Parathyroid adenoma (tissue), 2 donors: ENCODE measurements at regions not wholly inside any gene's neighbourhood (a gene's known extent, or its start where the extent isn't known, plus 50 kb on each side); places are given as distances from the start of the nearest gene placed in this dataset.

Experiments used
- H2AFZ ChIP-seq: fragments of 300-600 bp; sonication (generic); one replicate; pipeline ENCODE4 v1.7.0; 2017; ENCODE audit warnings: antibody characterized with exemption, mild to moderate bottlenecking
- H3K27ac ChIP-seq: fragments of 300-600 bp; sonication (generic); one replicate; pipeline ENCODE4 v1.7.0; 2017
- H3K27me3 ChIP-seq: fragments of 300-600 bp; sonication (generic); one replicate; pipeline ENCODE4 v1.7.0; 2017; ENCODE audit warnings: low read length; ENCODE audit not compliant: control insufficient read depth, insufficient read depth
- H3K36me3 ChIP-seq: fragments of 300-600 bp; sonication (generic); one replicate; pipeline ENCODE4 v1.7.0; 2017; ENCODE audit warnings: low read length; ENCODE audit not compliant: control insufficient read depth, insufficient read depth
- H3K4me1 ChIP-seq: fragments of 300-600 bp; sonication (generic); one replicate; pipeline ENCODE4 v1.7.0; 2017; ENCODE audit warnings: control low read depth
- H3K4me2 ChIP-seq: fragments of 300-600 bp; sonication (generic); one replicate; pipeline ENCODE4 v1.7.0; 2017; ENCODE audit warnings: low read length
- H3K4me3 ChIP-seq: fragments of 300-600 bp; sonication (generic); one replicate; pipeline ENCODE4 v1.7.0; 2017; ENCODE audit warnings: low read depth, low read length
- H3K79me2 ChIP-seq: fragments of 300-600 bp; sonication (generic); one replicate; pipeline ENCODE4 v1.7.0; 2017; ENCODE audit warnings: control low read depth
- H3K9ac ChIP-seq: fragments of 300-600 bp; sonication (generic); one replicate; pipeline ENCODE4 v1.7.0; 2017; ENCODE audit warnings: mild to moderate bottlenecking
- H3K9me3 ChIP-seq: fragments of 300-600 bp; sonication (generic); one replicate; pipeline ENCODE4 v1.7.0; 2017; ENCODE audit warnings: low read length; ENCODE audit not compliant: control insufficient read depth
- CTCF ChIP-seq: fragments of 300-600 bp; sonication (generic); IDR thresholded peaks from one replicate; pipeline ENCODE4 v1.7.0; 2017; ENCODE audit warnings: antibody characterized with exemption, mild to moderate bottlenecking
- donor health status: primary hyperparathyroidism.

- Histone ChIP-seq H3K4me1 (no peaks in the 10 kb centered on the region), H3K9ac (no peak overlapping the region), H3K36me3 (no peaks in the 10 kb centered on the region), H3K79me2 (no peaks in the 10 kb centered on the region), H3K27ac (no peak overlapping the region), H3K4me2 (no peak overlapping the region), H3K27me3 (no peaks in the 10 kb centered on the region), H3K4me3 (no peak overlapping the region), H2AFZ (no peak overlapping the region), H3K9me3 (no peaks in the 10 kb centered on the region)
- TF ChIP-seq CTCF, result no peak
Observed at GRCh38 chr12:11446372-11446771, 51.0 kb upstream of the PRB2 start.

GRCh38 chr12:11457996-11458645, 62.8 kb upstream of the PRB2 start:
- H3K9me3 ChIP-seq, result no peaks in the 10 kb centered on the region
- H3K4me3 ChIP-seq, result no peak overlapping the region

GRCh38 chr12:11460343-11461023, 65.1 kb upstream of the PRB2 start:
- H3K4me1 ChIP-seq, result no peaks in the 10 kb centered on the region
- H2AFZ ChIP-seq, result no peak overlapping the region
- no peak overlapping the region for H3K9ac ChIP-seq
- no peaks in the 10 kb centered on the region for H3K27me3 ChIP-seq
- no peak for TF ChIP-seq CTCF
- no peak overlapping the region for H3K27ac ChIP-seq
- no peaks in the 10 kb centered on the region for H3K79me2 ChIP-seq
- H3K36me3 ChIP-seq, result no peaks in the 10 kb centered on the region
- no peak overlapping the region for H3K4me2 ChIP-seq
- H3K9me3 ChIP-seq, result no peaks in the 10 kb centered on the region
- H3K4me3 ChIP-seq, result no peak overlapping the region

More at GRCh38 chr12:11457996-11458645, 62.8 kb upstream of the PRB2 start:
- H3K9ac ChIP-seq, result no peak overlapping the region
- H3K27me3 ChIP-seq, result no peaks in the 10 kb centered on the region
- H3K4me1 ChIP-seq, result no peaks in the 10 kb centered on the region
- no peak for TF ChIP-seq CTCF
- H2AFZ ChIP-seq, result no peak overlapping the region
- no peaks in the 10 kb centered on the region for H3K36me3 ChIP-seq
- H3K4me2 ChIP-seq, result no peak overlapping the region
- no peaks in the 10 kb centered on the region for H3K79me2 ChIP-seq
- no peak overlapping the region for H3K27ac ChIP-seq

GRCh38 chr12:11461433-11461832, 66.1 kb upstream of the PRB2 start:
- no peaks in the 10 kb centered on the region for H3K27me3 ChIP-seq
- H3K79me2 ChIP-seq, result no peaks in the 10 kb centered on the region
- H3K27ac ChIP-seq, result no peak overlapping the region
- no peak overlapping the region for H3K4me2 ChIP-seq
- TF ChIP-seq CTCF, result no peak
- no peaks in the 10 kb centered on the region for H3K4me1 ChIP-seq
- no peaks in the 10 kb centered on the region for H3K36me3 ChIP-seq
- no peaks in the 10 kb centered on the region for H3K9me3 ChIP-seq
- H3K4me3 ChIP-seq, result no peak overlapping the region
- no peak overlapping the region for H2AFZ ChIP-seq
- H3K9ac ChIP-seq, result no peak overlapping the region

GRCh38 chr12:11477110-11477509, 81.7 kb upstream of the PRB2 start:
- no peaks in the 10 kb centered on the region for H3K4me1 ChIP-seq

More at GRCh38 chr12:11477110-11477509, 81.7 kb upstream of the PRB2 start:
- Histone ChIP-seq H2AFZ (no peak overlapping the region), H3K27me3 (no peaks in the 10 kb centered on the region), H3K27ac (no peak overlapping the region), H3K79me2 (no peaks in the 10 kb centered on the region), H3K4me2 (no peak overlapping the region), H3K36me3 (no peaks in the 10 kb centered on the region), H3K4me3 (no peak overlapping the region), H3K9ac (no peak overlapping the region), H3K9me3 (no peaks in the 10 kb centered on the region)
- no peak for TF ChIP-seq CTCF
